ENCODE measurements at regions not wholly inside any gene's neighbourhood (a gene's known extent, or its start where the extent isn't known, plus 50 kb on each side); places are given as distances from the start of the nearest gene placed in this dataset.

DNA sequence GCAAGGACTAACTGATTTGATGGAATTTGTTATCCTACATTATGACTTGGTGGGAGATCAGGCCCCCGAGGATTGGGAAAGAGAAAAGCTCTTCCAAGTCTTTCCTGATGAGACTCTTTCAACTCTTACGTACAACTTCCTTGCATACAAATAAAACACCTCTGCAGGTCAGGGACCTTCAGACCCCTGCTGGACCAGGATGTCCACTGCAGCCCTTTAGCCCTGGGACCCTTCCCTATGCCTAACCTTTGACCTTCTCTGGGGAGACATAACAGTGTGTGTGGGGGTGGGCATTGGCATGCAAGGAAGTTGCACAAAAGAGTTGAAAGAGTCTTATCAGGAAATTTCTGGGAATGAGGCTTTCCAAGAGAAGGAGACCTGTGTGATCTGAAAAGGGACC lies 859.4 kb downstream of the TYW1 start:
- POLR2A ChIA-PET (ENCODE audit: unreplicated experiment): no interaction called here
- intact Hi-C loops (cut with micrococcal nuclease): no loop called here
- no TSS peak for BruUV-seq (replicated peaks)
- Histone ChIP-seq H3K27ac (ENCODE audit: low read length) (no peak overlapping the region), H3K27me3 (ENCODE audit: low read length) (no peaks in the 10 kb centered on the region), H3K79me2 (ENCODE audit: low read length) (no peaks in the 10 kb centered on the region), H3K4me2 (ENCODE audit: low read length) (no peak overlapping the region), H3F3A (ENCODE audit: low read length, unreplicated experiment) (no peaks in the 10 kb centered on the region), H3K36me3 (ENCODE audit: low read depth, low read length) (no peaks in the 10 kb centered on the region), H3K9ac (ENCODE audit: low read length) (no peak overlapping the region), H3K9me2 (replicated peaks; ENCODE audit: low read length) (no peaks in the 10 kb centered on the region), H2AFZ (ENCODE audit: low read length) (no peak overlapping the region), H3K9me3 (ENCODE audit: low read length) (no peaks in the 10 kb centered on the region), H3K4me1 (ENCODE audit: insufficient read depth, low read length) (no peaks in the 10 kb centered on the region), H3K4me3 (ENCODE audit: low read length) (no peak overlapping the region), H4K20me1 (ENCODE audit: low read length) (no peaks in the 10 kb centered on the region)
- DNase-seq (no peak), ATAC-seq (no peak)
- TF ChIP-seq EZH2phosphoT487 (IDR thresholded peaks at IDR 0.05; ENCODE audit: borderline replicate concordance, low read length): no peak
- TF ChIP-seq, protein P1, sequence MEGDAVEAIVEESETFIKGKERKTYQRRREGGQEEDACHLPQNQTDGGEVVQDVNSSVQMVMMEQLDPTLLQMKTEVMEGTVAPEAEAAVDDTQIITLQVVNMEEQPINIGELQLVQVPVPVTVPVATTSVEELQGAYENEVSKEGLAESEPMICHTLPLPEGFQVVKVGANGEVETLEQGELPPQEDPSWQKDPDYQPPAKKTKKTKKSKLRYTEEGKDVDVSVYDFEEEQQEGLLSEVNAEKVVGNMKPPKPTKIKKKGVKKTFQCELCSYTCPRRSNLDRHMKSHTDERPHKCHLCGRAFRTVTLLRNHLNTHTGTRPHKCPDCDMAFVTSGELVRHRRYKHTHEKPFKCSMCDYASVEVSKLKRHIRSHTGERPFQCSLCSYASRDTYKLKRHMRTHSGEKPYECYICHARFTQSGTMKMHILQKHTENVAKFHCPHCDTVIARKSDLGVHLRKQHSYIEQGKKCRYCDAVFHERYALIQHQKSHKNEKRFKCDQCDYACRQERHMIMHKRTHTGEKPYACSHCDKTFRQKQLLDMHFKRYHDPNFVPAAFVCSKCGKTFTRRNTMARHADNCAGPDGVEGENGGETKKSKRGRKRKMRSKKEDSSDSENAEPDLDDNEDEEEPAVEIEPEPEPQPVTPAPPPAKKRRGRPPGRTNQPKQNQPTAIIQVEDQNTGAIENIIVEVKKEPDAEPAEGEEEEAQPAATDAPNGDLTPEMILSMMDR (conservative IDR thresholded peaks at IDR 0.05; ENCODE audit: low read depth, low read length): no peak
- TF ChIP-seq EZH2 (IDR thresholded peaks at IDR 0.05; ENCODE audit: low read length, unreplicated experiment): no peak
- CTCF ChIA-PET: no interaction called here

GRCh38 chr7:67857698-67858097 lies 861.1 kb downstream of the TYW1 start:
- intact Hi-C loops (cut with micrococcal nuclease): no loop called here
- Histone ChIP-seq H3K27me3 (ENCODE audit: low read length) (no peaks in the 10 kb centered on the region), H3F3A (ENCODE audit: low read length, unreplicated experiment) (no peaks in the 10 kb centered on the region), H3K36me3 (ENCODE audit: low read depth, low read length) (no peaks in the 10 kb centered on the region), H2AFZ (ENCODE audit: low read length) (no peak overlapping the region), H3K4me2 (ENCODE audit: low read length) (no peak overlapping the region), H3K79me2 (ENCODE audit: low read length) (no peaks in the 10 kb centered on the region), H3K4me1 (ENCODE audit: insufficient read depth, low read length) (no peaks in the 10 kb centered on the region), H3K4me3 (ENCODE audit: low read length) (no peak overlapping the region), H4K20me1 (ENCODE audit: low read length) (no peaks in the 10 kb centered on the region), H3K9me3 (ENCODE audit: low read length) (0 out of 2 replicates have a peak, but pooled peaks cover 5% of the 10 kb centered on the region), H3K27ac (ENCODE audit: low read length) (no peak overlapping the region), H3K9me2 (replicated peaks; ENCODE audit: low read length) (no peaks in the 10 kb centered on the region), H3K9ac (ENCODE audit: low read length) (no peak overlapping the region)
- no peak for DNase-seq
- BruUV-seq (replicated peaks): no TSS peak
- ChIA-PET CTCF (no interaction called here), POLR2A (ENCODE audit: unreplicated experiment) (no interaction called here)
- TF ChIP-seq, protein P1 (conservative IDR thresholded peaks at IDR 0.05; ENCODE audit: low read depth, low read length): no peak
- TF ChIP-seq EZH2phosphoT487 (IDR thresholded peaks at IDR 0.05; ENCODE audit: borderline replicate concordance, low read length) (no peak), EZH2 (IDR thresholded peaks at IDR 0.05; ENCODE audit: low read length, unreplicated experiment) (no peak)
- no peak for ATAC-seq

DNA sequence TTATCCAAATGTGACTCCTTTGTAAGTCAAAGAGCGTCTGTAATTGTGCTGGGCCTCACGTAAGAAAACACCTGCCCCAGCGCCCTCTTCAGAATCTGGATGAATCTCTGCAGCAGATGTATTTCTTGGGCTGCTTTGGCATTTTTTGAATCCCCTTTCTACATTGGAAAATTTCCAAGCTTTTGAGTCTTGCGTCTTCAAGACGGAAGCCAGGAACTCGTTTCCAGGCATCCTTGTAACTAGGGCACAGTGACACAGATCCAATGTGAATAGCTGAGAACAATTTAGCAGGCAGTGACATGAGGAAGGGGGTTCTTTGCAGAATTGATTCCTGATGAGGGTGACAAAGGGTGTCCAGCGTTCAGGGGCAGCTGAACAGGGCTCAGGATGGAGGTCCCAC lies 862.3 kb downstream of the TYW1 start:
- POLR2A ChIA-PET (ENCODE audit: unreplicated experiment): no interaction called here

More for the DNA sequence above, 862.3 kb downstream of the TYW1 start:
- H3K9me2 ChIP-seq (replicated peaks; ENCODE audit: low read length): no peaks in the 10 kb centered on the region
- DNase-seq (no peak), ATAC-seq (no peak)
- H3K79me2 ChIP-seq (ENCODE audit: low read length): no peaks in the 10 kb centered on the region
- no peak overlapping the region for H3K27ac ChIP-seq (ENCODE audit: low read length)
- H3K4me3 ChIP-seq (ENCODE audit: low read length): no peak overlapping the region
- 0 out of 2 replicates have a peak, but pooled peaks cover 5% of the 10 kb centered on the region for H3K9me3 ChIP-seq (ENCODE audit: low read length)
- H3K4me1 ChIP-seq (ENCODE audit: insufficient read depth, low read length): no peaks in the 10 kb centered on the region
- no peaks in the 10 kb centered on the region for H4K20me1 ChIP-seq (ENCODE audit: low read length)
- intact Hi-C loops (cut with micrococcal nuclease): no loop called here
- no peaks in the 10 kb centered on the region for H3K27me3 ChIP-seq (ENCODE audit: low read length)
- no TSS peak for BruUV-seq (replicated peaks)
- TF ChIP-seq, protein P1 (conservative IDR thresholded peaks at IDR 0.05; ENCODE audit: low read depth, low read length): no peak
- TF ChIP-seq EZH2phosphoT487 (IDR thresholded peaks at IDR 0.05; ENCODE audit: borderline replicate concordance, low read length) (no peak), EZH2 (IDR thresholded peaks at IDR 0.05; ENCODE audit: low read length, unreplicated experiment) (no peak)
- H3K9ac ChIP-seq (ENCODE audit: low read length): no peak overlapping the region
- H2AFZ ChIP-seq (ENCODE audit: low read length): no peak overlapping the region
- CTCF ChIA-PET: no interaction called here
- H3K4me2 ChIP-seq (ENCODE audit: low read length): no peak overlapping the region
- no peaks in the 10 kb centered on the region for H3F3A ChIP-seq (ENCODE audit: low read length, unreplicated experiment)
- no peaks in the 10 kb centered on the region for H3K36me3 ChIP-seq (ENCODE audit: low read depth, low read length)
